Panc1 (cell line): ENCODE measurements at regions not wholly inside any gene's neighbourhood (a gene's known extent, or its start where the extent isn't known, plus 50 kb on each side); places are given as distances from the start of the nearest gene placed in this dataset.
"Not testable (repeated sequence)": the region's sequence is repeated elsewhere in the genome, so short reads cannot be mapped to it uniquely, and the experiment has no call there.

Experiments
- ATAC-seq: fragments of 200-7000 bp; cut with Tn5 transposase; 2 replicates; pipeline ENCODE4 v1.9.1; 2020; ENCODE audit warnings: mild to moderate bottlenecking, moderate library complexity
- BruUV-seq: library from RNA; stranded (reverse); fragments of 400-500 nt; replicated peaks from 2 replicates; lab custom pipeline; 2021; lab: Mats Ljungman, UMichigan
- CTCF ChIA-PET: fragments of 300-600 bp; sonication (Branson Sonifier 250); formaldehyde crosslinking; loops from one replicate; lab custom pipeline; 2022; ENCODE audit warnings: antibody characterized with exemption; lab: Charles Lee
- POLR2A ChIA-PET: fragments of 300-600 bp; sonication (Branson Sonifier 250); formaldehyde crosslinking; loops from one replicate; lab custom pipeline; 2022; ENCODE audit warnings: antibody characterized with exemption; lab: Charles Lee
- DNase-seq: peaks from one replicate; pipeline ENCODE4 v3.0.0-alpha.2; 2010; ENCODE audit warnings: low read depth, low spot score
- H3K27ac ChIP-seq: 2 replicates; pipeline ENCODE4 v1.5.1; 2011; ENCODE audit warnings: mild to moderate bottlenecking, low read length, inconsistent platforms
- H3K27me3 ChIP-seq: fragments of 200-500 bp; sonication (Bioruptor generic); 2 replicates; pipeline ENCODE4 v1.6.0; 2014; ENCODE audit warnings: low read length, inconsistent platforms; ENCODE audit not compliant: control insufficient read depth, insufficient read depth
- H3K36me3 ChIP-seq: fragments of 200-500 bp; sonication (Bioruptor generic); 2 replicates; pipeline ENCODE4 v1.5.1; 2014; ENCODE audit warnings: inconsistent platforms, mild to moderate bottlenecking, low read length, moderate library complexity; ENCODE audit not compliant: control insufficient read depth, insufficient read depth
- H3K4me1 ChIP-seq: 2 replicates; pipeline ENCODE4 v1.5.1; 2011; ENCODE audit warnings: inconsistent platforms, mild to moderate bottlenecking, low read length, moderate library complexity; ENCODE audit not compliant: control insufficient read depth, insufficient read depth
- H3K4me3 ChIP-seq, 2 experiments: 2 replicates each; pipeline ENCODE4 v1.5.1; 2011 to 2012; ENCODE audit warnings: low read depth in 2 of 2, low read length in 2 of 2, mild to moderate bottlenecking in 2 of 2, inconsistent platforms in 1 of 2, moderate library complexity in 1 of 2
- H3K9me3 ChIP-seq: fragments of 200-500 bp; sonication (Bioruptor generic); 2 replicates; pipeline ENCODE4 v1.5.1; 2014; ENCODE audit warnings: low read depth, mild to moderate bottlenecking, inconsistent platforms, low read length, moderate library complexity; ENCODE audit not compliant: control insufficient read depth, insufficient read depth
- CTCF ChIP-seq: fragments of 450-650 bp; IDR thresholded peaks from 2 replicates; pipeline ENCODE4 v1.5.1; 2017; ENCODE audit warnings: mild to moderate bottlenecking
- POLR2AphosphoS5 ChIP-seq: IDR thresholded peaks from 2 replicates; pipeline ENCODE4 v1.6.1; 2012; ENCODE audit warnings: mild to moderate bottlenecking, low read depth, low read length, moderate library complexity
- SIN3A ChIP-seq: IDR thresholded peaks from 2 replicates; pipeline ENCODE4 v1.6.1; 2012; ENCODE audit warnings: low read depth, mild to moderate bottlenecking, low read length, moderate library complexity, borderline replicate concordance; ENCODE audit not compliant: insufficient read depth
- TCF7L2 ChIP-seq: IDR thresholded peaks from 2 replicates; pipeline ENCODE4 v1.6.1; 2011; ENCODE audit warnings: mild to moderate bottlenecking, low read depth, low read length, inconsistent platforms
- in situ Hi-C: cut with HindIII; loops from 2 replicates; pipeline ENCODE4 v1.10.0; 2016; ENCODE audit warnings: low sequenced_read_pairs, low pct_unique_long_range_greater_than_20kb
- intact Hi-C: fragments of 100-400 bp; cut with micrococcal nuclease; formaldehyde crosslinking; loops from one replicate; pipeline ENCODE4 v1.10.0; 2022; ENCODE audit not compliant: unreplicated experiment
- TF ChIP-seq, protein P1 (sequence below), 2 experiments: IDR thresholded peaks; 2 replicates each; pipeline ENCODE4 v1.6.1; 2011 to 2012; ENCODE audit warnings: low read depth in 2 of 2, control low read depth in 1 of 2, low read length in 1 of 2, mild to moderate bottlenecking in 1 of 2, moderate library complexity in 1 of 2; ENCODE audit not compliant: insufficient read depth in 1 of 2

- ChIA-PET CTCF (interaction anchor here (0.6 kb wide), 2 partner anchors 22 to 1400 kb away, joined by 3 read pairs; no protein-coding TSS in a partner anchor), POLR2A (no interaction called here)
- H3K27ac ChIP-seq: no peak overlapping the region
- H3K9me3 ChIP-seq: no peaks in the 10 kb centered on the region
- in situ Hi-C loops: no loop called here
- intact Hi-C loops: no loop called here
- DNase-seq (no peak), ATAC-seq (0 out of 2 replicates have a peak, but pooled peaks have one; percentile 31)
- no peaks in the 10 kb centered on the region for H3K4me1 ChIP-seq
- TF ChIP-seq SIN3A (no peak), CTCF (no peak), POLR2AphosphoS5 (no peak), TCF7L2 (no peak)
- TF ChIP-seq, protein P1, sequence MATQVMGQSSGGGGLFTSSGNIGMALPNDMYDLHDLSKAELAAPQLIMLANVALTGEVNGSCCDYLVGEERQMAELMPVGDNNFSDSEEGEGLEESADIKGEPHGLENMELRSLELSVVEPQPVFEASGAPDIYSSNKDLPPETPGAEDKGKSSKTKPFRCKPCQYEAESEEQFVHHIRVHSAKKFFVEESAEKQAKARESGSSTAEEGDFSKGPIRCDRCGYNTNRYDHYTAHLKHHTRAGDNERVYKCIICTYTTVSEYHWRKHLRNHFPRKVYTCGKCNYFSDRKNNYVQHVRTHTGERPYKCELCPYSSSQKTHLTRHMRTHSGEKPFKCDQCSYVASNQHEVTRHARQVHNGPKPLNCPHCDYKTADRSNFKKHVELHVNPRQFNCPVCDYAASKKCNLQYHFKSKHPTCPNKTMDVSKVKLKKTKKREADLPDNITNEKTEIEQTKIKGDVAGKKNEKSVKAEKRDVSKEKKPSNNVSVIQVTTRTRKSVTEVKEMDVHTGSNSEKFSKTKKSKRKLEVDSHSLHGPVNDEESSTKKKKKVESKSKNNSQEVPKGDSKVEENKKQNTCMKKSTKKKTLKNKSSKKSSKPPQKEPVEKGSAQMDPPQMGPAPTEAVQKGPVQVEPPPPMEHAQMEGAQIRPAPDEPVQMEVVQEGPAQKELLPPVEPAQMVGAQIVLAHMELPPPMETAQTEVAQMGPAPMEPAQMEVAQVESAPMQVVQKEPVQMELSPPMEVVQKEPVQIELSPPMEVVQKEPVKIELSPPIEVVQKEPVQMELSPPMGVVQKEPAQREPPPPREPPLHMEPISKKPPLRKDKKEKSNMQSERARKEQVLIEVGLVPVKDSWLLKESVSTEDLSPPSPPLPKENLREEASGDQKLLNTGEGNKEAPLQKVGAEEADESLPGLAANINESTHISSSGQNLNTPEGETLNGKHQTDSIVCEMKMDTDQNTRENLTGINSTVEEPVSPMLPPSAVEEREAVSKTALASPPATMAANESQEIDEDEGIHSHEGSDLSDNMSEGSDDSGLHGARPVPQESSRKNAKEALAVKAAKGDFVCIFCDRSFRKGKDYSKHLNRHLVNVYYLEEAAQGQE (IDR thresholded peaks at IDR 0.05; ENCODE audit: insufficient read depth in 1 of 2, low read depth in 2 of 2, low read length in 1 of 2): no peak
- BruUV-seq: no TSS peak
- no peak overlapping the region for H3K4me3 ChIP-seq
- no peaks in the 10 kb centered on the region for H3K27me3 ChIP-seq
- no peaks in the 10 kb centered on the region for H3K36me3 ChIP-seq
Observed at GRCh38 chr10:115030483-115031200, 62.5 kb upstream of the ATRNL1 start.

DNA sequence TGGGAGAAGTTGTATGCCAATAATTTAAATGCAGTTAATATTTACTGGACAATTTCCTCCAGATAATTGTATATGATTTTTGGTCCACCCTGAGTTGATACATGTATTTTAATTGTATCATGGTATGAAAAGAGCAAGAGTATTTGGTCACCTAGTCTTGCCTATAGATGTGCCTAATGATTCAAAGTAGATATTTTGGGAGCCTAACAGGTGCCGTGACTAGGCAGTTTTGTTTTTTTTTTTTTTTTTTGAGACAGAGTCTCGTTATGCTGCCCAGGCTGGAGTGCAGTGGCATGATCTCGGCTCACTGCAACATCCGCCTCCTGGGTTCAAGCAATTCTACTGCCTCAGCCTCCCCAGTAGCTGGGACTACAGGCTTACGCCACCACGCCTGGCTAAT, 59.3 kb upstream of the ATRNL1 start:
- Histone ChIP-seq H3K9me3 (no peaks in the 10 kb centered on the region), H3K4me1 (no peaks in the 10 kb centered on the region), H3K4me3 (no peak overlapping the region), H3K36me3 (no peaks in the 10 kb centered on the region), H3K27ac (no peak overlapping the region), H3K27me3 (no peaks in the 10 kb centered on the region)
- no peak for DNase-seq
- ATAC-seq: no peak
- TF ChIP-seq CTCF: no peak
- TF ChIP-seq POLR2AphosphoS5: no peak
- no peak for TF ChIP-seq TCF7L2
- TF ChIP-seq, protein P1 (IDR thresholded peaks at IDR 0.05; ENCODE audit: insufficient read depth in 1 of 2, low read depth in 2 of 2, low read length in 1 of 2): no peak
- no peak for TF ChIP-seq SIN3A
- CTCF ChIA-PET: interaction anchor here (0.7 kb wide), 1 partner anchor 8 kb away, joined by 4 read pairs; no protein-coding TSS in a partner anchor
- no TSS peak for BruUV-seq
- POLR2A ChIA-PET: no interaction called here
- in situ Hi-C loops: no loop called here
- intact Hi-C loops: no loop called here

DNA sequence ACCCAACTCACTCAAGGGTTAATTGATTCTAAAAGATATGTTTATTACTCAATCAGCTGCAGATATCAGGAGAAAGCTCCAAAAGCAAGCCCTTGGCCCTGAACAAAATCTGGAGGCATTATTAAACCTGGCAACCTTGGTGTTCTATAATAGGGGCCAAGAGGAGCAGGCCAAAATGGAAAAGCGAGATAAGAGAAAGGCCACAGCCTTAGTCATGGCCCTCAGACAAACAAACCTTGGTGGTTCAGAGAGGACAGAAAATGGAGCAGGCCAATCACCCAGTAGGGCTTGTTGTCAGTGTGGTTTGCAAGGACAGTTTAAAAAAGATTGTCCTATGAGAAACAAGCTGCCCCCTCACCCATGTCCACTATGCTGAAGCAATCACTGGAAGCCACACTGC, 53.4 kb upstream of the ATRNL1 start:
- DNase-seq, H3K27ac ChIP-seq, in situ Hi-C loops, POLR2A ChIA-PET, H3K9me3 ChIP-seq, H3K27me3 ChIP-seq, ATAC-seq, H3K4me1 ChIP-seq, H3K36me3 ChIP-seq, CTCF ChIA-PET, intact Hi-C loops, H3K4me3 ChIP-seq, BruUV-seq: not testable (repeated sequence)
